ENCODE measurements at regions not wholly inside any gene's neighbourhood (a gene's known extent, or its start where the extent isn't known, plus 50 kb on each side); places are given as distances from the start of the nearest gene placed in this dataset.

GRCh38 chr6:26149240-26149639, 62.0 kb downstream of the HFE start:
- ATAC-seq (no peak), DNase-seq (ENCODE audit: low spot score) (no peak)
- intact Hi-C loops (cut with DNase I): no loop called here

- no peak for ATAC-seq
- no peak for DNase-seq (ENCODE audit: low spot score)
- intact Hi-C loops (cut with DNase I): no loop called here
Measured at GRCh38 chr6:26152226-26153101, 65.2 kb downstream of the HFE start.

DNA sequence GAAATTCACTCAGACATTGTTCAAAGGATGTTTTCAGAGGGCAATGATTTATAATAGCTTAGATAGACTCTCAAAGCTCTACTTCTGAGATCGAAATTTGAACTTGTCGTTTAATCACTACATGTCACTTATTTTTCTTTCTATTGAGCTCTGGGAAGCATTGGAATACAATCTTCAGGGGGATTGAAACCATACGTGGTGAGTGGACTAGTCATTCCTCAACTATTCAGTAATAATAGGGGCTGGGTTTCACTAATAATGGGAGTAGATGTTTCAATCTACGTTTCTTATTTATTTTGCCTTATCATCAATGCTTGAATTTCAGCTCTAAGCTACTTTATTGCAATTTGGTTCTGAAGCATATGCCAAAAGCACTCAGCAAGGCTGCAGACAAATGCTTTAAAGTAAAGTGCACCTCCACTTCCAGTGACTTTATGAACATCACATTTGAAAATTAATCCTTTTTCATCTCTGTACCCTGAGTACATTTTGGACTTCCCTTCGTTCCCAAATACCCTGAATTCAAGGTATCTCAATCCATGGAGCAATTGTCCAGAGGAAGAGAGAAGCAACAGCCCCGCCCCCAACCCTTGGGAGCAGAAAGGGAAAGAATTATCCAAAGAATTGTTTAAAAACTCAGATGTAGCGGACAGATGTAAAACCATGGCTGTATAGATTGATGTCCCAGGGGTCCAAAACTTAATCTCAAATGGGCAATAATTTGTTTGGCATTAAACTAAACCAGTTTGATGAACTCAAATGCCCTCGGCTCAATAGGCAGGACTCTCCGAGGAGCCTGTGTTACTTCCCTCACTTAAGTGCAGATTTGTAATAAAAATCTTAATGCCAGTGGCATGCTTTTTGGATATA, 68.1 kb downstream of the HFE start:
- intact Hi-C loops (cut with DNase I): no loop called here
- DNase-seq (ENCODE audit: low spot score) (peak; percentile 81), ATAC-seq (no peak)

DNA sequence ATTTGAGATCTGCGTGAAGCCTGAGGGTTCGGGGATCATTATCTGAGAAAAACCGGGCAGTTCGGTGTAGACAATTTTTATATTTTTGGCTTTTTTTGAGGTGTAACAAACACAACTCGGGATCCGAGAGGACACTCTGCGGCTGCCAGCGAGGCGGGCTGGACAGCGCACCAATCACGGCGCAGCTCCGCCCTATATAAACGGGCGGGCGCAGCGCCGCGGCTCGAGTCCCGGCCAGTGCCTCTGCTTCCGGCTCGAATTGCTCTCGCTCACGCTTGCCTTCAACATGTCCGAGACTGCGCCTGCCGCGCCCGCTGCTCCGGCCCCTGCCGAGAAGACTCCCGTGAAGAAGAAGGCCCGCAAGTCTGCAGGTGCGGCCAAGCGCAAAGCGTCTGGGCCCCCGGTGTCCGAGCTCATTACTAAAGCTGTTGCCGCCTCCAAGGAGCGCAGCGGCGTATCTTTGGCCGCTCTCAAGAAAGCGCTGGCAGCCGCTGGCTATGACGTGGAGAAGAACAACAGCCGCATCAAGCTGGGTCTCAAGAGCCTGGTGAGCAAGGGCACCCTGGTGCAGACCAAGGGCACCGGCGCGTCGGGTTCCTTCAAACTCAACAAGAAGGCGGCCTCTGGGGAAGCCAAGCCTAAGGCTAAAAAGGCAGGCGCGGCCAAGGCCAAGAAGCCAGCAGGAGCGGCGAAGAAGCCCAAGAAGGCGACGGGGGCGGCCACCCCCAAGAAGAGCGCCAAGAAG, 69.0 kb downstream of the HFE start:
- ATAC-seq (peak; percentile 89), DNase-seq (ENCODE audit: low spot score) (peak; percentile 96)
- intact Hi-C loops (cut with DNase I): no loop called here

DNA sequence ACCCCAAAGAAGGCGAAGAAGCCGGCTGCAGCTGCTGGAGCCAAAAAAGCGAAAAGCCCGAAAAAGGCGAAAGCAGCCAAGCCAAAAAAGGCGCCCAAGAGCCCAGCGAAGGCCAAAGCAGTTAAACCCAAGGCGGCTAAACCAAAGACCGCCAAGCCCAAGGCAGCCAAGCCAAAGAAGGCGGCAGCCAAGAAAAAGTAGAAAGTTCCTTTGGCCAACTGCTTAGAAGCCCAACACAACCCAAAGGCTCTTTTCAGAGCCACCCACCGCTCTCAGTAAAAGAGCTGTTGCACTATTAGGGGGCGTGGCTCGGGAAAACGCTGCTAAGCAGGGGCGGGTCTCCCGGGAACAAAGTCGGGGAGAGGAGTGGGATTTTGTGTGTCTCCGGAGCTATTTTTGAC, 69.6 kb downstream of the HFE start:
- DNase-seq (ENCODE audit: low spot score) (peak; percentile 87), ATAC-seq (peak; percentile 59)
- intact Hi-C loops (cut with DNase I): no loop called here

GRCh38 chr6:26157251-26158075, 70.2 kb downstream of the HFE start:
- intact Hi-C loops (cut with DNase I): no loop called here
- DNase-seq (ENCODE audit: low spot score): peak; percentile 73
- ATAC-seq: peak; percentile 92

GRCh38 chr6:26158076-26158580, 70.9 kb downstream of the HFE start:
- DNase-seq (ENCODE audit: low spot score): peak; percentile 85
- ATAC-seq: peak; percentile 23
- intact Hi-C loops (cut with DNase I): no loop called here

GRCh38 chr6:26158581-26159356, 71.5 kb downstream of the HFE start:
- ATAC-seq: peak; percentile 33
- peak; percentile 74 for DNase-seq (ENCODE audit: low spot score)
- intact Hi-C loops (cut with DNase I): no loop called here

- DNase-seq (ENCODE audit: low spot score) (no peak), ATAC-seq (no peak)
- intact Hi-C loops (cut with DNase I): no loop called here
Measured at GRCh38 chr6:26159357-26160273, 72.4 kb downstream of the HFE start.

DNA sequence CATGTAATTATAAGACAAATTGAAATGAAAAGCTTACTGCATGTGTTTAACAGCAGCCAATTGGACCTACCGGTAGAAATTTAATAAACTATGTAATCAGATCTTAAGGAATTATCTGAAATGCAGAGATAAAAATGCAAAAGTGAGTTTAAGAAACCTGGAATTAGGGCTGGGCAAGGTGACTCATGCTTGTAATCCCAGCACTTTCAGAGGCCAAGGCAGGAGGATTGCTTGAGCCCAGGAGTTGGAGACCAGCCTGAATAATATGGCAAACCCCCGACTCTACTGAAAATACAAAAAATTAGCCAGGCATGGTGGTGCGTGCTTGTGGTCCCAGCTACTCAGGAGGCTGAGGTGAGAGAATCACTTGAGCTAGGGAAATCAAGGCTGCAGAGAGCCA, 74.1 kb downstream of the HFE start:
- DNase-seq (ENCODE audit: low spot score): no peak
- no peak for ATAC-seq
- intact Hi-C loops (cut with DNase I): no loop called here

- ATAC-seq: no peak
- DNase-seq (ENCODE audit: low spot score): no peak
- intact Hi-C loops (cut with DNase I): no loop called here
Measured at GRCh38 chr6:26162399-26162798, 75.2 kb downstream of the HFE start.

GRCh38 chr6:26163427-26164119, 76.3 kb downstream of the HFE start:
- DNase-seq (ENCODE audit: low spot score): no peak
- ATAC-seq: no peak
- intact Hi-C loops (cut with DNase I): no loop called here

DNA sequence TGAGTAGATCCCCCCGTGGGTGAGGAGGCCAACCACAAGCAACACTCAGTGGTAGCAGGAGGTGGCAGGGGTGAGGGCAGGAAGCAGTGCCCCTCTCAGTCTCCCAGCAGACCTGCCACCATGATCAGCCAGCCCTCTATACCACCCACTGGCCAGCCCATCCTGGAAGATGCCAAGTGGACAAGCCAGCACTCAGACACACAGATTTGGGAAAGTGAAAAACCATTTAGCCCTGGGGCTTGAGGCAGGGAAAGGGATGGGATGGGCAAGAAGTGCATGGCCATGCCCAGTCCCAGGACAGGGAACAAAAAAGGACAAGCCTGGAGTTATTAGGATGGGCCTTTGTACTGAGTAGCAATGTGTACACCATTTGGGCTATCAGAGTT, 76.9 kb downstream of the HFE start:
- DNase-seq (ENCODE audit: low spot score): no peak
- no peak for ATAC-seq
- intact Hi-C loops (cut with DNase I): no loop called here

GRCh38 chr6:26165261-26165790, 78.1 kb downstream of the HFE start:
- DNase-seq (ENCODE audit: low spot score) (no peak), ATAC-seq (no peak)
- intact Hi-C loops (cut with DNase I): no loop called here

- DNase-seq (ENCODE audit: low spot score) (no peak), ATAC-seq (no peak)
- intact Hi-C loops (cut with DNase I): no loop called here
Measured at GRCh38 chr6:26170181-26170580, 83.0 kb downstream of the HFE start.

Data from sciatic nerve (tissue), 2 donors.